ENCODE measurements at regions not wholly inside any gene's neighbourhood (a gene's known extent, or its start where the extent isn't known, plus 50 kb on each side); places are given as distances from the start of the nearest gene placed in this dataset.

GRCh38 chr1:80656641-80657040 is 1144.1 kb upstream of the ADGRL2 start:
- Histone ChIP-seq H3K27me3 (ENCODE audit: control insufficient read depth, insufficient read depth, low read length) (no peaks in the 10 kb centered on the region), H3K36me3 (ENCODE audit: control insufficient read depth, insufficient read depth, low read length) (no peaks in the 10 kb centered on the region), H3K27ac (ENCODE audit: low read length) (no peak overlapping the region), H3K4me3 (ENCODE audit: low read depth in 2 of 2, low read length in 2 of 2) (no peak overlapping the region), H3K4me1 (ENCODE audit: control insufficient read depth, insufficient read depth, low read length) (no peaks in the 10 kb centered on the region), H3K9me3 (ENCODE audit: control insufficient read depth, insufficient read depth, low read depth, low read length) (no peaks in the 10 kb centered on the region)
- ATAC-seq (no peak), DNase-seq (ENCODE audit: low read depth, low spot score) (no peak)
- POLR2A ChIA-PET = no interaction called here
- intact Hi-C loops (cut with micrococcal nuclease; ENCODE audit: unreplicated experiment) (no loop called here), in situ Hi-C loops (cut with HindIII; ENCODE audit: low pct_unique_long_range_greater_than_20kb, low sequenced_read_pairs) (no loop called here)
- no peak for TF ChIP-seq TCF7L2 (IDR thresholded peaks at IDR 0.05; ENCODE audit: low read depth, low read length)
- TF ChIP-seq SIN3A (IDR thresholded peaks at IDR 0.05; ENCODE audit: borderline replicate concordance, insufficient read depth, low read depth, low read length) = no peak
- no peak for TF ChIP-seq POLR2AphosphoS5 (IDR thresholded peaks at IDR 0.05; ENCODE audit: low read depth, low read length)
- no peak for TF ChIP-seq CTCF (IDR thresholded peaks at IDR 0.05)
- TF ChIP-seq REST (IDR thresholded peaks at IDR 0.05; ENCODE audit: insufficient read depth in 1 of 2, low read depth in 2 of 2, low read length in 1 of 2) = no peak
- CTCF ChIA-PET = no interaction called here
- no TSS peak for BruUV-seq (replicated peaks)

GRCh38 chr1:80656014-80656636 is 1144.6 kb upstream of the ADGRL2 start:
- ChIA-PET POLR2A (no interaction called here), CTCF (no interaction called here)
- DNase-seq (ENCODE audit: low read depth, low spot score) = no peak
- Histone ChIP-seq H3K27me3 (ENCODE audit: control insufficient read depth, insufficient read depth, low read length) (no peaks in the 10 kb centered on the region), H3K27ac (ENCODE audit: low read length) (no peak overlapping the region), H3K4me1 (ENCODE audit: control insufficient read depth, insufficient read depth, low read length) (no peaks in the 10 kb centered on the region), H3K9me3 (ENCODE audit: control insufficient read depth, insufficient read depth, low read depth, low read length) (no peaks in the 10 kb centered on the region), H3K4me3 (ENCODE audit: low read depth in 2 of 2, low read length in 2 of 2) (no peak overlapping the region), H3K36me3 (ENCODE audit: control insufficient read depth, insufficient read depth, low read length) (no peaks in the 10 kb centered on the region)
- in situ Hi-C loops (cut with HindIII; ENCODE audit: low pct_unique_long_range_greater_than_20kb, low sequenced_read_pairs) (no loop called here), intact Hi-C loops (cut with micrococcal nuclease; ENCODE audit: unreplicated experiment) (no loop called here)
- TF ChIP-seq POLR2AphosphoS5 (IDR thresholded peaks at IDR 0.05; ENCODE audit: low read depth, low read length) = no peak
- no peak for TF ChIP-seq TCF7L2 (IDR thresholded peaks at IDR 0.05; ENCODE audit: low read depth, low read length)
- no peak for TF ChIP-seq SIN3A (IDR thresholded peaks at IDR 0.05; ENCODE audit: borderline replicate concordance, insufficient read depth, low read depth, low read length)
- no peak for TF ChIP-seq CTCF (IDR thresholded peaks at IDR 0.05)
- TF ChIP-seq REST (IDR thresholded peaks at IDR 0.05; ENCODE audit: insufficient read depth in 1 of 2, low read depth in 2 of 2, low read length in 1 of 2) = no peak
- no peak for ATAC-seq
- no TSS peak for BruUV-seq (replicated peaks)

Data from Panc1 (cell line).